ENCODE measurements at regions not wholly inside any gene's neighbourhood (a gene's known extent, or its start where the extent isn't known, plus 50 kb on each side); places are given as distances from the start of the nearest gene placed in this dataset.
"Not testable (repeated sequence)": the region's sequence is repeated elsewhere in the genome, so short reads cannot be mapped to it uniquely, and the experiment has no call there.

DNA sequence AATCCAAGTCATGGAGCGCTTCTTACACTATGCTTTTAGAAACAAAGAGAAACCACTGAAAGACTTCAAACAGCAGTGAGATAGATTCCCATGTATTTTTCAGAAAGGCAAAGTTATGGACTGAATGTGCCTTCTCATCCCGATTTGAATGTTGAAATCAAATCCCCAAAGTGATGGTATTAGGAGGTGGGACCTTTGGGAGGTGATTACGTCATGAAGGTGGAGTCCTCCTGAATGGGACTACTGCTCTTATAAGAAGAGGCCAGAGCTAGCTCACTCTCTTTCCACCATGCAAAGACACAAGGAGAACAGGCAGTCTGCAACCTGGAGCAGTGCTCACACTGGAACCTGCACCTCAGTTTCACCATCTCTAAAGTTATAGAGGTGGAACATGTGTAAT, 1279.8 kb downstream of the GATA3 start:
- in situ Hi-C loops (cut with MboI), result loop anchor here (10.0 to 25.0 kb wide), 2 partner anchors 1341 to 1703 kb away; no protein-coding TSS in a partner anchor

DNA sequence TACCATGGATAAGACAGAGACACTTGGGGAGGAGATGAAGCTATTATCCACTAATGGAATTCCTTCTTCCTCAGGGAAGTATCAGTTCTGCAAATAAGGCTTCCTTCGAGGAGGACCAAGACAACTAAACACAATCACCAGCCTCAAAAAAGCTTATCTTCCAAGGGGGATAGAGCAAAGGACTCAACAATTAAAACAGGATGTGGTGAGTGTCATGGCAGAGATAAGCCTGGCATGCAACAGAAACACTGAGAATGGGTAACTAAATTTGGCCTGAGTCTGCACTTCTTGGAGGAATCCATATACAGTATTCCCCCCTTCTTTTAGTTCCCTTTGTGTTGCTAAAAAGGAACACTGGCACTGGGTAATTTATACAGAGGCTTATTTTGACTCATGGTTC, 1285.2 kb downstream of the GATA3 start:
- in situ Hi-C loops (cut with MboI), result loop anchor here (10.0 to 25.0 kb wide), 2 partner anchors 1335 to 1698 kb away; no protein-coding TSS in a partner anchor
- 41 to 44% methylated on average over 1 of the region's 1 CpG for WGBS, 2 experiments (ENCODE audit: low coverage in 1 of 2, low lambda C conversion rate in 2 of 2, missing lambda C conversion rate in 2 of 2)
- no peak overlapping the region for H3K27ac ChIP-seq

More for the DNA sequence above, 1279.8 kb downstream of the GATA3 start:
- Histone ChIP-seq H3K4me2 (ENCODE audit: unreplicated experiment) (no peak overlapping the region), H3K9ac (no peak overlapping the region), H3K27me3 (replicated peaks; ENCODE audit: insufficient read depth) (no peaks in the 10 kb centered on the region; the same call in 1 of the 2 replicates), H3K4me1 (ENCODE audit: insufficient read depth) (no peaks in the 10 kb centered on the region), H3K36me3 (ENCODE audit: low read depth) (no peaks in the 10 kb centered on the region), H3K9me3 (ENCODE audit: low read depth) (no peaks in the 10 kb centered on the region), H3K79me2 (ENCODE audit: insufficient read depth) (no peaks in the 10 kb centered on the region), H2AFZ (no peak overlapping the region), H3K4me3 (no peak overlapping the region), H3K27ac (no peak overlapping the region), H3F3A (ENCODE audit: insufficient read depth) (no peaks in the 10 kb centered on the region), H3K9me2 (ENCODE audit: insufficient read depth) (no peaks in the 10 kb centered on the region), H4K20me1 (ENCODE audit: insufficient read depth) (no peaks in the 10 kb centered on the region)
- no peak for DNase-seq
- TF ChIP-seq EZH2phosphoT487 (IDR thresholded peaks at IDR 0.05; ENCODE audit: insufficient read depth, low read depth) (no peak), EZH2 (IDR thresholded peaks at IDR 0.05; ENCODE audit: insufficient read depth, poor library complexity, severe bottlenecking) (no peak)
- 58 to 74% methylated on average over 3 of the region's 3 CpGs for WGBS, 2 experiments (ENCODE audit: low coverage in 1 of 2, low lambda C conversion rate in 2 of 2, missing lambda C conversion rate in 2 of 2)

DNA sequence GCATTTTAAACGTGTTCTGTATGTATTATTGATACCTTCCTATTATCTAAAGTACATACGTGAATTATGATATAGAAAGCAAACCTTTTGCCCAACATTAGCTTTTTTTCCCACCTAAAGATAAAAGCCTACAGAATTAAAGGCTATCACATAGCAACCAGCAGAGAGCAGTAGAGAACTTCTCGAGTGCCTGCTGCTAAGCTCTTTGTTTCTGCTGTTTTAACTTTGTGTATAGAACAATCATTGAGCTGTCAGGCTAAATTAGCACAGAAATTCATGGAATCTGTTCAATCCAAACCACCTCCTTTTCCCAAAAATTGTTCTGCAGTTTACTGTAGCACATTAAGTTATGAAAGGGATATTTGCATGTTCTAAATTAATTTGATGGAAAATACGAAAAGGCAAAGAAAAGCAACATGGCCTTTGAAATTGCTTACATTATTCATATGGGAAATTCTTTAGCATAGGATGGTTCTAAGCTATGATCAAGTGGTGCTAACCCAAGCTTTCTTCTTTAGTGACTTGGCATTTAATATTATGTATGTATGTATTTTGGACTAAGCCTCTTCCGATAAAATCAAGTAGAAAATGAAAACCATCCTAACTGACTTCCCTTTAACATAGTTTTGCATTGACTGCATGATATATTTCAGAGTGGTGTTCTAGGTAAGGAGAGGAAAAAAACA, 1288.5 kb downstream of the GATA3 start:
- H3K36me3 ChIP-seq (ENCODE audit: low read depth), result no peaks in the 10 kb centered on the region
- no peaks in the 10 kb centered on the region for H3F3A ChIP-seq (ENCODE audit: insufficient read depth)
- TF ChIP-seq EZH2 (IDR thresholded peaks at IDR 0.05; ENCODE audit: insufficient read depth, poor library complexity, severe bottlenecking), result no peak
- no peak for TF ChIP-seq EZH2phosphoT487 (IDR thresholded peaks at IDR 0.05; ENCODE audit: insufficient read depth, low read depth)
- 20 to 21% methylated on average over 5 of the region's 5 CpGs for WGBS, 2 experiments (ENCODE audit: low coverage in 1 of 2, low lambda C conversion rate in 2 of 2, missing lambda C conversion rate in 2 of 2)
- no peak overlapping the region for H3K27ac ChIP-seq
- in situ Hi-C loops (cut with MboI), result loop anchor here (25.0 kb wide), 1 partner anchor 1694 kb away; no protein-coding TSS in a partner anchor
- H3K9me3 ChIP-seq (ENCODE audit: low read depth), result no peaks in the 10 kb centered on the region
- no peaks in the 10 kb centered on the region for H4K20me1 ChIP-seq (ENCODE audit: insufficient read depth)
- H2AFZ ChIP-seq, result no peak overlapping the region
- no peak overlapping the region for H3K4me3 ChIP-seq
- H3K9me2 ChIP-seq (ENCODE audit: insufficient read depth), result no peaks in the 10 kb centered on the region
- DNase-seq, result peak; percentile 66
- no peaks in the 10 kb centered on the region for H3K4me1 ChIP-seq (ENCODE audit: insufficient read depth)
- no peaks in the 10 kb centered on the region; the same call in 1 of the 2 replicates for H3K27me3 ChIP-seq (replicated peaks; ENCODE audit: insufficient read depth)
- no peak overlapping the region for H3K9ac ChIP-seq
- H3K4me2 ChIP-seq (ENCODE audit: unreplicated experiment), result no peak overlapping the region
- H3K79me2 ChIP-seq (ENCODE audit: insufficient read depth), result no peaks in the 10 kb centered on the region

More for the DNA sequence above, 1285.2 kb downstream of the GATA3 start:
- TF ChIP-seq EZH2phosphoT487 (IDR thresholded peaks at IDR 0.05; ENCODE audit: insufficient read depth, low read depth) (no peak), EZH2 (IDR thresholded peaks at IDR 0.05; ENCODE audit: insufficient read depth, poor library complexity, severe bottlenecking) (no peak)
- H3K27me3 ChIP-seq (replicated peaks; ENCODE audit: insufficient read depth), result no peaks in the 10 kb centered on the region; the same call in 1 of the 2 replicates
- DNase-seq, result no peak
- no peak overlapping the region for H3K9ac ChIP-seq
- no peaks in the 10 kb centered on the region for H3K9me2 ChIP-seq (ENCODE audit: insufficient read depth)
- H4K20me1 ChIP-seq (ENCODE audit: insufficient read depth), result no peaks in the 10 kb centered on the region
- H3K79me2 ChIP-seq (ENCODE audit: insufficient read depth), result no peaks in the 10 kb centered on the region
- no peaks in the 10 kb centered on the region for H3K36me3 ChIP-seq (ENCODE audit: low read depth)
- H3F3A ChIP-seq (ENCODE audit: insufficient read depth), result no peaks in the 10 kb centered on the region
- no peaks in the 10 kb centered on the region for H3K4me1 ChIP-seq (ENCODE audit: insufficient read depth)
- H3K4me2 ChIP-seq (ENCODE audit: unreplicated experiment), result no peak overlapping the region
- no peak overlapping the region for H2AFZ ChIP-seq
- H3K4me3 ChIP-seq, result no peak overlapping the region
- no peaks in the 10 kb centered on the region for H3K9me3 ChIP-seq (ENCODE audit: low read depth)

DNA sequence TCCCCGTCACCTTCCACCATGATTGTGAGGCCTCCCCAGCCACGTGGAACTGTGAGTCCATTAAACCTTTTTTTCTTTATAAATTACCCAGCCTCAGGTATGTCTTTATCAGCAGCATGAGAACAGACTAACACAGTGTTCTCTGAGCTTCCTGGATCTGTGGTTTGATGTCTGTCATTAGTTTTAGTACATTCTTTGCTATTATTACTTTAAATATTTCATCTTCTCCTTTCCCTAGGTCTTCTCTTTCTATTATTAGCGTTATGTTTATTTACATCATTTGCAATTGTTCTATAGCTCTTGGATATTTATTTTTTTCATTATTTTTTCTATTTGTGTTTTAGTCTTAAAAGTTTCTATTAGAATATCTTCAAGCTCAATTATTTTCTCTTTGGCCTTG, 1293.4 kb downstream of the GATA3 start:
- in situ Hi-C loops (cut with MboI), result loop anchor here (25.0 kb wide), 1 partner anchor 1689 kb away; no protein-coding TSS in a partner anchor

More for the DNA sequence above, 1293.4 kb downstream of the GATA3 start:
- not testable (repeated sequence) for H3K9ac ChIP-seq; H3K4me3 ChIP-seq; H3K27ac ChIP-seq; H3K79me2 ChIP-seq (ENCODE audit: insufficient read depth); H3K9me3 ChIP-seq (ENCODE audit: low read depth); H3K27me3 ChIP-seq (replicated peaks; ENCODE audit: insufficient read depth); DNase-seq; H3K4me2 ChIP-seq (ENCODE audit: unreplicated experiment); H3F3A ChIP-seq (ENCODE audit: insufficient read depth); H4K20me1 ChIP-seq (ENCODE audit: insufficient read depth); H3K36me3 ChIP-seq (ENCODE audit: low read depth); H3K9me2 ChIP-seq (ENCODE audit: insufficient read depth); H2AFZ ChIP-seq; H3K4me1 ChIP-seq (ENCODE audit: insufficient read depth)
- 37 to 48% methylated on average over 3 of the region's 3 CpGs for WGBS, 2 experiments (ENCODE audit: low coverage in 1 of 2, low lambda C conversion rate in 2 of 2, missing lambda C conversion rate in 2 of 2)
